GM19468 (cell line): ENCODE measurements at regions not wholly inside any gene's neighbourhood (a gene's known extent, or its start where the extent isn't known, plus 50 kb on each side); places are given as distances from the start of the nearest gene placed in this dataset.

Source experiments
- ATAC-seq: cut with Tn5 transposase; IDR thresholded peaks from one replicate; pipeline ENCODE4 v1.9.1; 2021; ENCODE audit warnings: mild to moderate bottlenecking, moderate library complexity, moderate number of reproducible peaks; ENCODE audit not compliant: unreplicated experiment; ENCODE audit errors: extremely low read depth

- ATAC-seq: no peak
These were observed 203.3 kb upstream of the JADE1 start for GRCh38 chr4:128606173-128606572.

- ATAC-seq: no peak
These were observed 204.7 kb upstream of the JADE1 start for GRCh38 chr4:128604840-128605239.

GRCh38 chr4:128604204-128604603 lies 205.3 kb upstream of the JADE1 start:
- no peak for ATAC-seq

- ATAC-seq: no peak
These were observed 206.4 kb upstream of the JADE1 start for GRCh38 chr4:128603081-128603480.

GRCh38 chr4:128601991-128602695 lies 207.4 kb upstream of the JADE1 start:
- ATAC-seq: no peak

GRCh38 chr4:128600996-128601871 lies 208.3 kb upstream of the JADE1 start:
- no peak for ATAC-seq

GRCh38 chr4:128600410-128600809 lies 209.1 kb upstream of the JADE1 start:
- no peak for ATAC-seq

- no peak for ATAC-seq
These were observed 212.0 kb upstream of the JADE1 start for GRCh38 chr4:128597500-128597899.

- ATAC-seq: no peak
These were observed 212.6 kb upstream of the JADE1 start for GRCh38 chr4:128596853-128597252.

- ATAC-seq: no peak
These were observed 213.4 kb upstream of the JADE1 start for GRCh38 chr4:128596115-128596514.

- no peak for ATAC-seq
These were observed 218.0 kb upstream of the JADE1 start for GRCh38 chr4:128591482-128591881.

GRCh38 chr4:128590773-128591172 lies 218.7 kb upstream of the JADE1 start:
- no peak for ATAC-seq

GRCh38 chr4:128590034-128590740 lies 219.3 kb upstream of the JADE1 start:
- ATAC-seq: no peak

- ATAC-seq: no peak
These were observed 220.0 kb upstream of the JADE1 start for GRCh38 chr4:128589384-128589965.

GRCh38 chr4:128587382-128587781 lies 222.1 kb upstream of the JADE1 start:
- no peak for ATAC-seq

GRCh38 chr4:128583753-128584712 lies 225.5 kb upstream of the JADE1 start:
- no peak for ATAC-seq

- ATAC-seq: no peak
These were observed 227.1 kb upstream of the JADE1 start for GRCh38 chr4:128582427-128582870.

- no peak for ATAC-seq
These were observed 230.2 kb upstream of the JADE1 start for GRCh38 chr4:128579154-128579853.

- ATAC-seq: peak; percentile 42
These were observed 234.8 kb upstream of the JADE1 start for GRCh38 chr4:128574706-128575105.
